Lower lobe of right lung (tissue), 2 donors: ENCODE measurements at regions not wholly inside any gene's neighbourhood (a gene's known extent, or its start where the extent isn't known, plus 50 kb on each side); places are given as distances from the start of the nearest gene placed in this dataset.

Source experiments
- ATAC-seq, 2 donors: fragments of 200-7000 bp; cut with Tn5 transposase; one replicate each; pipeline ENCODE4 v1.9.1; 2020 to 2022; ENCODE audit warnings: mild to moderate bottlenecking in 2 of 2, moderate library complexity in 2 of 2
- DNase-seq: peaks from one replicate; pipeline ENCODE4 v3.0.0-alpha.2; 2020
- H3K27ac ChIP-seq: fragments of 200-600 bp; one replicate; pipeline ENCODE4 v1.8.0; 2022
- H3K27me3 ChIP-seq: fragments of 200-600 bp; one replicate; pipeline ENCODE4 v1.8.0; 2022; ENCODE audit warnings: low read depth
- H3K36me3 ChIP-seq: fragments of 200-600 bp; one replicate; pipeline ENCODE4 v1.8.0; 2022; ENCODE audit warnings: mild to moderate bottlenecking
- H3K4me1 ChIP-seq: fragments of 200-600 bp; one replicate; pipeline ENCODE4 v1.8.0; 2022
- H3K4me3 ChIP-seq: fragments of 200-600 bp; one replicate; pipeline ENCODE4 v1.8.0; 2022; ENCODE audit warnings: mild to moderate bottlenecking
- H3K9me3 ChIP-seq: fragments of 200-600 bp; one replicate; pipeline ENCODE4 v1.8.0; 2022
- intact Hi-C: fragments of 100-400 bp; cut with DNase I; formaldehyde crosslinking; loops from one replicate; pipeline ENCODE4 v1.11.0; 2022
- TF ChIP-seq, protein P1 (sequence below): fragments of 200-600 bp; IDR thresholded peaks from one replicate; pipeline ENCODE4 v1.8.0; 2022; ENCODE audit warnings: antibody characterized with exemption, mild to moderate bottlenecking
- donor health status: DM: no; HTN: yes; CAD: no; lungs with severe emphysema.

DNA sequence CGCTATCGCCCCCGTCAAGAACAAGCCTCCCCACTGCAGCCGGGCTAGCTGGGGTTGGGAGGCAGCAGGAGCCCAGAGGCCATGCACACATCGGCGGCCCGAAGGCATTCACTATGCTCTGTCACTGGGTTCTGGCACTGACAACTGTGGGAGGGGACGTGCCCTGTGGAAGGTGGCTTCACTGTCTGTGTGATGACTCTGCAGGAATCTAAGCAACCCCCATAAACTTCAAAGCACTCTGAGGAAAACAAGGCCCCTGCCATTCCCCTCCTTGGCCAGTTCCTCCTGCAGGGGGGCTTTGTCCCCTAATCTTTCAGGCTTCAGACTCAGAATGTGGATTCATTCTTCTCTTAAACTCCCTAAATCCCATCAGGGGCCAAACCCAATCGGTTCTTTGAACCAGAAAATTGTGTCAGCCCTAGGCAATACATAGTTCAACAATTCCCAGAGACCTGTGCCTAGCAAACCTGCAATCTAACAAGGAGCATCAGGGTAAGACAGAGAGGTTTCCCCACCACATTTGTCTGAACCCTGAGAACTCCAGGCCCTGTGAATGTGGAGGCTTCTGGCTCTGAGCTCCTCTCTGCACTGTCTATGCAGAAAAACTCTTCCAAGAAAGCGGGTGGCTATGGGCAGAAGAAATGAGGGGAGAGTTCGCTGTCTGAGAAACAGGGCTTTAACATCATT lies 1477.2 kb downstream of the TBC1D22A start:
- Histone ChIP-seq H3K27ac (no peak overlapping the region), H3K36me3 (no peaks in the 10 kb centered on the region), H3K27me3 (no peaks in the 10 kb centered on the region), H3K4me1 (no peaks in the 10 kb centered on the region), H3K4me3 (no peak overlapping the region), H3K9me3 (no peaks in the 10 kb centered on the region)
- no peak for DNase-seq
- intact Hi-C loops = no loop called here
- TF ChIP-seq, protein P1, sequence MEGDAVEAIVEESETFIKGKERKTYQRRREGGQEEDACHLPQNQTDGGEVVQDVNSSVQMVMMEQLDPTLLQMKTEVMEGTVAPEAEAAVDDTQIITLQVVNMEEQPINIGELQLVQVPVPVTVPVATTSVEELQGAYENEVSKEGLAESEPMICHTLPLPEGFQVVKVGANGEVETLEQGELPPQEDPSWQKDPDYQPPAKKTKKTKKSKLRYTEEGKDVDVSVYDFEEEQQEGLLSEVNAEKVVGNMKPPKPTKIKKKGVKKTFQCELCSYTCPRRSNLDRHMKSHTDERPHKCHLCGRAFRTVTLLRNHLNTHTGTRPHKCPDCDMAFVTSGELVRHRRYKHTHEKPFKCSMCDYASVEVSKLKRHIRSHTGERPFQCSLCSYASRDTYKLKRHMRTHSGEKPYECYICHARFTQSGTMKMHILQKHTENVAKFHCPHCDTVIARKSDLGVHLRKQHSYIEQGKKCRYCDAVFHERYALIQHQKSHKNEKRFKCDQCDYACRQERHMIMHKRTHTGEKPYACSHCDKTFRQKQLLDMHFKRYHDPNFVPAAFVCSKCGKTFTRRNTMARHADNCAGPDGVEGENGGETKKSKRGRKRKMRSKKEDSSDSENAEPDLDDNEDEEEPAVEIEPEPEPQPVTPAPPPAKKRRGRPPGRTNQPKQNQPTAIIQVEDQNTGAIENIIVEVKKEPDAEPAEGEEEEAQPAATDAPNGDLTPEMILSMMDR = no peak
- no peak for ATAC-seq

DNA sequence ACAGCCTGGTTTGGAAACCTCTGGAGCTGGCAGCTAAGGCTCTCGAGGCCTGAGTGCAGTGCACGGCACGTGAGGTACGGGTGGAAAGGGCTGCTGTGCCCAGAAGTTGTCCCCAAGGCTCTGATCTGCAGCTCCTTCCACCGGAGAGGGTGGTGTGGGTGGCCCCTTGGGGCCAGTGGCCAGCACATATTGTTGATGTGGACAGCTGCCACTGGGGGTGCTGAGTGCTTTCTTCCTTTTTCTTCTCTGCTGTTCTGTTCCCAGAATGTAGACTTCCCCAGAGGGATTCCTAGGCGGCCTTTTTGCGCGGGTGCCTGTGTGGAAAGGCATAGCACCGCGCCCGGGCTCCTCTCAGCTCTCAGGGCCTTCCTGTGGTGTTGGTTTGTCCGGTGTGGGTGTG lies 1476.5 kb downstream of the TBC1D22A start:
- no peak for ATAC-seq

DNA sequence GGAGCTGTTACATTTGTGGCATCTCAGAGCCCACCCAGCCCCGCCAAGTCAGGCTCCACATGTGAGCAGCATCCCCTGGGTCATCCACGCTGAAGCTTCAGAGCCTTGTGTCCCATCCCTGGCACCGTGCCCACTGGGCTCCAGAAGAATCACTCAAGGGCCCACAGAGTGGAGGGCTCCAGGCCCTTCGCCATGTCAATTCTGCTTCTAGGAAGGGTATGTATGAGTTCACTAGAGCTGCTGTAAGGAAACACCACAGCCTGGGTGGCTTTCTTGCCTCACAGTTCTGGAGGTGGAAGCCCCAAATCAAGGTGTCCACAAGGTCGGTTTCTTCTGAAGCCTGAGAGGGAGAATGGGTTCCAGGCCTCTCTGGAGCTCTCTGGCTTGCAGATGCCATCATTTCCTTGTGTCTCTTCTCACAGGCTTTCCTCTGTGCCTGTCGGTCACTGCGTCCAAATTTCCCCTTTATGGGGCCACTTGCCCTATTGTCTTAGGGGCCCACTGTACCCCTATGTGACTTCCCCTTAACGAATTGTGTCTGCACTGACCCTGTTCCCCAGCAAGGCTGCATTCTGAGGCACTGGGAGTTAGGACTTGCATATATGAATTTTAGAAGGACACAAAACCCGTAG lies 1476.0 kb downstream of the TBC1D22A start:
- ATAC-seq (no peak), DNase-seq (no peak)
- H3K27me3 ChIP-seq = no peaks in the 10 kb centered on the region
- TF ChIP-seq, protein P1 = no peak
- H3K9me3 ChIP-seq = peaks cover 8% of the 10 kb centered on the region
- H3K4me1 ChIP-seq = no peaks in the 10 kb centered on the region
- intact Hi-C loops = no loop called here
- no peaks in the 10 kb centered on the region for H3K36me3 ChIP-seq
- no peak overlapping the region for H3K4me3 ChIP-seq
- H3K27ac ChIP-seq = no peak overlapping the region

More for the DNA sequence above, 1476.5 kb downstream of the TBC1D22A start:
- peaks cover 2% of the 10 kb centered on the region for H3K9me3 ChIP-seq
- DNase-seq = no peak
- TF ChIP-seq, protein P1 = no peak
- no peak overlapping the region for H3K27ac ChIP-seq
- intact Hi-C loops = no loop called here
- H3K27me3 ChIP-seq = no peaks in the 10 kb centered on the region
- no peak overlapping the region for H3K4me3 ChIP-seq
- H3K36me3 ChIP-seq = no peaks in the 10 kb centered on the region
- H3K4me1 ChIP-seq = no peaks in the 10 kb centered on the region

DNA sequence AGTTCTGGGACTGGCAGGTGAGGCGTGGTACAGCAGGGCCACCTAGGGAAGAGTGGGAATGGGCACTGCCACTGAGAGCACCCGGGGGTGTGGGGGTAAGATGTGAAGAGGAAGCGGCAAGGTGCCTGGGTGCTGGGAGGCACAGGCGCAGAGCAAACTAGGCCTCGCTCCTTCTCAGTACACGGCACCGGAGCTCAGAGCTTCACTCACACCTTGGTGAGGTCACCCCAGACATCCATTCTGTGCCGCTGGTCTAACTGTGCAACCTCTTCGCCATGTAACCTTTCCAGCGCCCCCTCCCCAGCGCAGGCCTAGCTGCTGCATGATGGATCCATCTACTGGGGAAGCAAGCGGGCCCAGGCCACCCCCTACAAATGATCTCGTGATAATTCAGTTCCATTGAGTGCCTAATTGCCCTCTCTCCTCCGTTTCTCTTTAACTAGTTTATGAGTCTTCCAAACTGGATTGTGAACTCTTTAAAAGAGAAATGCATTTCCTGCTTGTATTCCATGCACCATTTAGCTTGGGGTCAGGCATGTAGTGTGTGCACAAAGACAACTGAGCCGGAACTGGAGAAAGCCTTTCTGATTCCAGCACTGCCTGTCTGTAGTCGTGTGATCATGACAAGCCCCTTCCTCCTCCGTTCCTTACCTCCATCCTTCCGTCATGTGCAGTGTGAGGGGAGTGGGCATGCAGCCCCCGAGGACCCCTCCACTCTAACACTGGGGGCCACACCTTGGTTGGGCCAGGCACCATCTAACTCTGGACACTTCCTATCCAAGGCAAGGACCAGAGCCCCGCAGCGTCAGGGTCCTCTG lies 1475.2 kb downstream of the TBC1D22A start:
- H3K27ac ChIP-seq = no peak overlapping the region
- H3K9me3 ChIP-seq = peaks cover 14% of the 10 kb centered on the region
- intact Hi-C loops = no loop called here
- no peak overlapping the region for H3K4me3 ChIP-seq
- H3K27me3 ChIP-seq = no peaks in the 10 kb centered on the region
- DNase-seq (no peak), ATAC-seq (no peak)
- no peaks in the 10 kb centered on the region for H3K4me1 ChIP-seq
- TF ChIP-seq, protein P1 = no peak
- no peaks in the 10 kb centered on the region for H3K36me3 ChIP-seq

DNA sequence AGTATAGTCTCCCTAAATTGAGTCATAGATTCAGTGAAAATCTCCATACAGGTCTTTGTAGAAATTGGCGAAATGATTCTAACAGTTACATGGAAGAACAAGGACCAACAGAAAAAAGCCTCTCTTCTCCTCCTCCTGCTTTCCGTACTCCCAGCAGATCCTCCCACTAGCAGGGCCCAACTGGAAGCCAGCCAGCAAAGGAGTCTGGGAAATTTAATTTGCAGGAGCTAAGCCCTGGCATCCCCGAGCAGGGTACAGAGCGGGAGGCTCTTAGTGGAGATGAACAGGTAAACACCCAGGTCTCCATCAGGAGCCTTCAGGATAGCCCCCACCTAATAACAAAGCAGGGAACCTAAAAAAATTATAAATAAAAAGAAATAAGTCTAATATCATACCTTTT lies 1473.8 kb downstream of the TBC1D22A start:
- DNase-seq (no peak), ATAC-seq (no peak)
- H3K4me3 ChIP-seq = no peak overlapping the region
- H3K4me1 ChIP-seq = no peaks in the 10 kb centered on the region
- no peaks in the 10 kb centered on the region for H3K36me3 ChIP-seq
- H3K27me3 ChIP-seq = no peaks in the 10 kb centered on the region
- TF ChIP-seq, protein P1 = no peak
- intact Hi-C loops = no loop called here
- peaks cover 18% of the 10 kb centered on the region for H3K9me3 ChIP-seq
- no peak overlapping the region for H3K27ac ChIP-seq
